Loucy (cell line): ENCODE measurements at regions not wholly inside any gene's neighbourhood (a gene's known extent, or its start where the extent isn't known, plus 50 kb on each side); places are given as distances from the start of the nearest gene placed in this dataset.

ENCODE experiments used
- H2AFZ ChIP-seq: fragments of 200-600 bp; sonication (generic); 2 replicates; pipeline ENCODE4 v1.6.0; 2016; ENCODE audit warnings: antibody characterized with exemption, mild to moderate bottlenecking, low read length, moderate library complexity
- H3F3A ChIP-seq: fragments of 200-600 bp; 2 replicates; pipeline ENCODE4 v1.6.0; 2016; ENCODE audit warnings: antibody characterized with exemption, low read depth, mild to moderate bottlenecking
- H3K27me3 ChIP-seq: fragments of 200-600 bp; sonication (generic); 2 replicates; pipeline ENCODE4 v1.6.1; 2014; ENCODE audit warnings: low read length, mild to moderate bottlenecking; ENCODE audit not compliant: insufficient read depth, poor library complexity, severe bottlenecking
- H3K36me3 ChIP-seq: fragments of 200-600 bp; sonication (generic); 2 replicates; pipeline ENCODE4 v1.6.1; 2016; ENCODE audit warnings: low read length; ENCODE audit not compliant: insufficient read depth
- H3K4me1 ChIP-seq: fragments of 200-600 bp; sonication (generic); 2 replicates; pipeline ENCODE4 v1.5.1; 2014; ENCODE audit warnings: low read length, mild to moderate bottlenecking; ENCODE audit not compliant: insufficient read depth, poor library complexity, severe bottlenecking
- H3K4me2 ChIP-seq: fragments of 200-600 bp; sonication (generic); 2 replicates; pipeline ENCODE4 v1.6.0; 2014; ENCODE audit warnings: antibody characterized with exemption, low read length, low read depth, mild to moderate bottlenecking; ENCODE audit not compliant: poor library complexity, severe bottlenecking
- H3K4me3 ChIP-seq: fragments of 200-600 bp; sonication (generic); 2 replicates; pipeline ENCODE4 v1.5.1; 2014; ENCODE audit warnings: low read length, mild to moderate bottlenecking, mixed read lengths; ENCODE audit not compliant: poor library complexity, severe bottlenecking
- H3K79me2 ChIP-seq: fragments of 200-600 bp; sonication (generic); 2 replicates; pipeline ENCODE4 v1.6.1; 2014; ENCODE audit warnings: low read length; ENCODE audit not compliant: insufficient read depth
- H3K9ac ChIP-seq: fragments of 200-600 bp; sonication (generic); 2 replicates; pipeline ENCODE4 v1.6.0; 2014; ENCODE audit warnings: mild to moderate bottlenecking, low read depth, low read length, moderate library complexity; ENCODE audit not compliant: poor library complexity, severe bottlenecking
- H3K9me2 ChIP-seq: fragments of 200-600 bp; sonication (generic); replicated peaks from 2 replicates; pipeline ENCODE4 v1.6.1; 2016; ENCODE audit warnings: low read depth, low read length, mixed read lengths
- H3K9me3 ChIP-seq: fragments of 200-600 bp; sonication (generic); 2 replicates; pipeline ENCODE4 v1.6.1; 2014; ENCODE audit warnings: mild to moderate bottlenecking, antibody characterized with exemption, low read length, low read depth; ENCODE audit not compliant: insufficient read depth
- H4K20me1 ChIP-seq: fragments of 200-600 bp; sonication (generic); 2 replicates; pipeline ENCODE4 v1.6.0; 2014; ENCODE audit warnings: antibody characterized with exemption, low read length, mild to moderate bottlenecking; ENCODE audit not compliant: insufficient read depth, poor library complexity, severe bottlenecking
- CTCF ChIP-seq: fragments of 200-600 bp; sonication (generic); conservative IDR thresholded peaks from 2 replicates; pipeline ENCODE4 v1.5.1; 2014; ENCODE audit warnings: mild to moderate bottlenecking, antibody characterized with exemption, low read length
- EZH2phosphoT487 ChIP-seq: fragments of 200-600 bp; IDR thresholded peaks from 2 replicates; pipeline ENCODE4 v1.6.1; 2018; ENCODE audit warnings: antibody characterized with exemption, mild to moderate bottlenecking, moderate library complexity, borderline replicate concordance

GRCh38 chr6:169949511-169950097, 198.2 kb downstream of the ERMARD start:
- Histone ChIP-seq H3K4me1 (peaks cover 4% of the 10 kb centered on the region), H3K27me3 (no peaks in the 10 kb centered on the region), H4K20me1 (no peaks in the 10 kb centered on the region), H3K9ac (no peak overlapping the region), H3K79me2 (no peaks in the 10 kb centered on the region), H3K36me3 (no peaks in the 10 kb centered on the region), H3K4me2 (no peak overlapping the region), H3K4me3 (no peak overlapping the region), H3F3A (no peaks in the 10 kb centered on the region), H2AFZ (no peak overlapping the region), H3K9me3 (peaks cover 2% of the 10 kb centered on the region; the same call in 1 of the 2 replicates), H3K9me2 (no peaks in the 10 kb centered on the region)
- TF ChIP-seq CTCF (no peak), EZH2phosphoT487 (no peak)

- H3K4me1 ChIP-seq: peaks cover 4% of the 10 kb centered on the region
- no peaks in the 10 kb centered on the region for H3K9me2 ChIP-seq
- TF ChIP-seq CTCF (no peak), EZH2phosphoT487 (no peak)
- H3F3A ChIP-seq: no peaks in the 10 kb centered on the region
- H3K36me3 ChIP-seq: no peaks in the 10 kb centered on the region
- no peaks in the 10 kb centered on the region for H3K79me2 ChIP-seq
- H3K9me3 ChIP-seq: peaks cover 14% of the 10 kb centered on the region; the same call in 1 of the 2 replicates
- no peaks in the 10 kb centered on the region for H4K20me1 ChIP-seq
- no peak overlapping the region for H3K4me2 ChIP-seq
- H3K27me3 ChIP-seq: no peaks in the 10 kb centered on the region
- no peak overlapping the region for H2AFZ ChIP-seq
- no peak overlapping the region for H3K4me3 ChIP-seq
- H3K9ac ChIP-seq: no peak overlapping the region
Measured at GRCh38 chr6:169946971-169947370, 195.5 kb downstream of the ERMARD start.

- Histone ChIP-seq H3F3A (no peaks in the 10 kb centered on the region), H3K36me3 (no peaks in the 10 kb centered on the region), H3K4me1 (peaks cover 4% of the 10 kb centered on the region), H3K9ac (no peak overlapping the region), H3K4me2 (no peak overlapping the region), H4K20me1 (no peaks in the 10 kb centered on the region), H3K9me3 (peaks cover 14% of the 10 kb centered on the region; the same call in 1 of the 2 replicates), H3K4me3 (no peak overlapping the region), H3K79me2 (no peaks in the 10 kb centered on the region), H2AFZ (no peak overlapping the region), H3K27me3 (no peaks in the 10 kb centered on the region), H3K9me2 (no peaks in the 10 kb centered on the region)
- TF ChIP-seq CTCF: no peak
- TF ChIP-seq EZH2phosphoT487: no peak
Measured at GRCh38 chr6:169945117-169945516, 193.7 kb downstream of the ERMARD start.
